WTC11 (cell line): ENCODE measurements at regions not wholly inside any gene's neighbourhood (a gene's known extent, or its start where the extent isn't known, plus 50 kb on each side); places are given as distances from the start of the nearest gene placed in this dataset.

Experiments
- ATAC-seq: fragments of 200-7000 bp; cut with Tn5 transposase; 2 replicates; pipeline ENCODE4 v1.10.0; 2021; ENCODE audit warnings: mild to moderate bottlenecking, moderate library complexity
- CTCF ChIA-PET: fragments of 300-600 bp; sonication (Branson Sonifier 250); formaldehyde crosslinking; loops from one replicate; lab custom pipeline; 2021; ENCODE audit warnings: antibody characterized with exemption; lab: Charles Lee
- POLR2A ChIA-PET: fragments of 350-600 bp; sonication (Branson Sonifier 250); formaldehyde crosslinking; loops from one replicate; lab custom pipeline; 2021; ENCODE audit warnings: antibody characterized with exemption; lab: Charles Lee
- DNase-seq: peaks from one replicate; pipeline ENCODE4 v3.0.0; 2021; ENCODE audit warnings: low spot score
- H3K27ac Mint-ChIP-seq: 2 replicates; pipeline ENCODE4 v1.8.0; 2021; ENCODE audit warnings: mixed read lengths
- H3K27me3 Mint-ChIP-seq: 2 replicates; pipeline ENCODE4 v1.8.0; 2021; ENCODE audit warnings: low read depth, mild to moderate bottlenecking, moderate library complexity, mixed read lengths
- H3K36me3 Mint-ChIP-seq: 2 replicates; pipeline ENCODE4 v1.8.0; 2021; ENCODE audit warnings: mixed read lengths
- H3K4me1 Mint-ChIP-seq: 2 replicates; pipeline ENCODE4 v1.8.0; 2022; ENCODE audit warnings: mixed read lengths
- H3K4me3 Mint-ChIP-seq: 2 replicates; pipeline ENCODE4 v1.8.0; 2021; ENCODE audit warnings: mild to moderate bottlenecking, moderate library complexity, mixed read lengths
- H3K9me3 Mint-ChIP-seq: 2 replicates; pipeline ENCODE4 v1.8.0; 2021; ENCODE audit warnings: mixed read lengths
- CBFB ChIP-seq: sonication (generic); formaldehyde crosslinking; IDR thresholded peaks from 2 replicates; pipeline ENCODE4 v1.8.1; 2022; ENCODE audit warnings: mild to moderate bottlenecking, low read depth, missing genetic modification reagents
- FOXK1 ChIP-seq: sonication (generic); formaldehyde crosslinking; IDR thresholded peaks from 2 replicates; pipeline ENCODE4 v1.8.0; 2022; ENCODE audit warnings: mild to moderate bottlenecking, moderate library complexity, missing genetic modification reagents
- SMAD4 ChIP-seq: sonication (generic); formaldehyde crosslinking; IDR thresholded peaks from 2 replicates; pipeline ENCODE4 v1.8.0; 2022; ENCODE audit warnings: mild to moderate bottlenecking, missing genetic modification reagents
- TF ChIP-seq, protein P1 (sequence below): sonication (generic); formaldehyde crosslinking; IDR thresholded peaks from 2 replicates; pipeline ENCODE4 v1.8.1; 2023; ENCODE audit warnings: mild to moderate bottlenecking, missing genetic modification reagents, moderate library complexity
- TF ChIP-seq, protein P2 (sequence below): sonication (generic); formaldehyde crosslinking; IDR thresholded peaks from 2 replicates; pipeline ENCODE4 v1.8.0; 2022; ENCODE audit warnings: mild to moderate bottlenecking, missing genetic modification reagents
- TF ChIP-seq, protein P3 (sequence below): sonication (generic); formaldehyde crosslinking; IDR thresholded peaks from 2 replicates; pipeline ENCODE4 v1.8.1; 2023; ENCODE audit warnings: mild to moderate bottlenecking, missing genetic modification reagents
- TF ChIP-seq, protein P4 (sequence below): fragments of 250-450 bp; sonication (Bioruptor Pico); IDR thresholded peaks from 2 replicates; pipeline ENCODE4 v1.9.0; 2021; ENCODE audit warnings: mild to moderate bottlenecking
- TF ChIP-seq, protein P5 (sequence below): fragments of 250-450 bp; sonication (Bioruptor Pico); IDR thresholded peaks from 2 replicates; pipeline ENCODE4 v1.8.0; 2021; ENCODE audit warnings: mild to moderate bottlenecking
- TF ChIP-seq, protein P6 (sequence below): sonication (generic); formaldehyde crosslinking; IDR thresholded peaks from 2 replicates; pipeline ENCODE4 v1.8.1; 2022; ENCODE audit warnings: low read depth, missing genetic modification reagents, borderline replicate concordance

DNA sequence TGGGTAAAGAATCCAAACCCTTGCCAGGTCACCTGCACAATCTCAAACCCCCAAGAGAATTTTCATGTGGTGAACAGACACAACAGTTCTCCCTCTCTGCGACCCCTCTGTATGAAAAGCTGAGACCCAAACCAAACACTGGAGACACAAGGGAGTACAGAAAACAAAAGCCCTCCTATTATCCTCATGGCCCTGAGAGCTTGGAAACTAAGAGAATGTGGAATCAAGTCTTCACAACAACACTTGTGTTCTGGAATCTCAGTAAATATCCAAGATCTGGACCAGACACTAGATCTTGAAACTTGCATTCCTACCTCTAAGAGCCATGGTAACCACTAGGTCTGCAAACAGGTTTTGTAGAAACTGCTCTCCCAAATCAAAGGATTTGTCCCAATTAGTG lies 50.1 kb upstream of the CCDC150 start:
- no peak overlapping the region for H3K27ac Mint-ChIP-seq
- ATAC-seq, result no peak
- H3K4me1 Mint-ChIP-seq, result peaks cover 16% of the 10 kb centered on the region
- DNase-seq, result no peak
- TF ChIP-seq, protein P1, sequence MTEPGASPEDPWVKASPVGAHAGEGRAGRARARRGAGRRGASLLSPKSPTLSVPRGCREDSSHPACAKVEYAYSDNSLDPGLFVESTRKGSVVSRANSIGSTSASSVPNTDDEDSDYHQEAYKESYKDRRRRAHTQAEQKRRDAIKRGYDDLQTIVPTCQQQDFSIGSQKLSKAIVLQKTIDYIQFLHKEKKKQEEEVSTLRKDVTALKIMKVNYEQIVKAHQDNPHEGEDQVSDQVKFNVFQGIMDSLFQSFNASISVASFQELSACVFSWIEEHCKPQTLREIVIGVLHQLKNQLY, result no peak
- TF ChIP-seq, protein P2, sequence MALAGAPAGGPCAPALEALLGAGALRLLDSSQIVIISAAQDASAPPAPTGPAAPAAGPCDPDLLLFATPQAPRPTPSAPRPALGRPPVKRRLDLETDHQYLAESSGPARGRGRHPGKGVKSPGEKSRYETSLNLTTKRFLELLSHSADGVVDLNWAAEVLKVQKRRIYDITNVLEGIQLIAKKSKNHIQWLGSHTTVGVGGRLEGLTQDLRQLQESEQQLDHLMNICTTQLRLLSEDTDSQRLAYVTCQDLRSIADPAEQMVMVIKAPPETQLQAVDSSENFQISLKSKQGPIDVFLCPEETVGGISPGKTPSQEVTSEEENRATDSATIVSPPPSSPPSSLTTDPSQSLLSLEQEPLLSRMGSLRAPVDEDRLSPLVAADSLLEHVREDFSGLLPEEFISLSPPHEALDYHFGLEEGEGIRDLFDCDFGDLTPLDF (CRISPR knock-in tag), result no peak
- TF ChIP-seq, protein P3, sequence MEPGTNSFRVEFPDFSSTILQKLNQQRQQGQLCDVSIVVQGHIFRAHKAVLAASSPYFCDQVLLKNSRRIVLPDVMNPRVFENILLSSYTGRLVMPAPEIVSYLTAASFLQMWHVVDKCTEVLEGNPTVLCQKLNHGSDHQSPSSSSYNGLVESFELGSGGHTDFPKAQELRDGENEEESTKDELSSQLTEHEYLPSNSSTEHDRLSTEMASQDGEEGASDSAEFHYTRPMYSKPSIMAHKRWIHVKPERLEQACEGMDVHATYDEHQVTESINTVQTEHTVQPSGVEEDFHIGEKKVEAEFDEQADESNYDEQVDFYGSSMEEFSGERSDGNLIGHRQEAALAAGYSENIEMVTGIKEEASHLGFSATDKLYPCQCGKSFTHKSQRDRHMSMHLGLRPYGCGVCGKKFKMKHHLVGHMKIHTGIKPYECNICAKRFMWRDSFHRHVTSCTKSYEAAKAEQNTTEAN, result no peak
- no peak for TF ChIP-seq SMAD4
- TF ChIP-seq, protein P4, sequence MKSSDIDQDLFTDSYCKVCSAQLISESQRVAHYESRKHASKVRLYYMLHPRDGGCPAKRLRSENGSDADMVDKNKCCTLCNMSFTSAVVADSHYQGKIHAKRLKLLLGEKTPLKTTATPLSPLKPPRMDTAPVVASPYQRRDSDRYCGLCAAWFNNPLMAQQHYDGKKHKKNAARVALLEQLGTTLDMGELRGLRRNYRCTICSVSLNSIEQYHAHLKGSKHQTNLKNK (CRISPR knock-in tag), result no peak
- no peak for TF ChIP-seq FOXK1 (CRISPR knock-in tag)
- TF ChIP-seq, protein P5, sequence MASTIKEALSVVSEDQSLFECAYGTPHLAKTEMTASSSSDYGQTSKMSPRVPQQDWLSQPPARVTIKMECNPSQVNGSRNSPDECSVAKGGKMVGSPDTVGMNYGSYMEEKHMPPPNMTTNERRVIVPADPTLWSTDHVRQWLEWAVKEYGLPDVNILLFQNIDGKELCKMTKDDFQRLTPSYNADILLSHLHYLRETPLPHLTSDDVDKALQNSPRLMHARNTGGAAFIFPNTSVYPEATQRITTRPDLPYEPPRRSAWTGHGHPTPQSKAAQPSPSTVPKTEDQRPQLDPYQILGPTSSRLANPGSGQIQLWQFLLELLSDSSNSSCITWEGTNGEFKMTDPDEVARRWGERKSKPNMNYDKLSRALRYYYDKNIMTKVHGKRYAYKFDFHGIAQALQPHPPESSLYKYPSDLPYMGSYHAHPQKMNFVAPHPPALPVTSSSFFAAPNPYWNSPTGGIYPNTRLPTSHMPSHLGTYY, result no peak
- TF ChIP-seq, protein P6, sequence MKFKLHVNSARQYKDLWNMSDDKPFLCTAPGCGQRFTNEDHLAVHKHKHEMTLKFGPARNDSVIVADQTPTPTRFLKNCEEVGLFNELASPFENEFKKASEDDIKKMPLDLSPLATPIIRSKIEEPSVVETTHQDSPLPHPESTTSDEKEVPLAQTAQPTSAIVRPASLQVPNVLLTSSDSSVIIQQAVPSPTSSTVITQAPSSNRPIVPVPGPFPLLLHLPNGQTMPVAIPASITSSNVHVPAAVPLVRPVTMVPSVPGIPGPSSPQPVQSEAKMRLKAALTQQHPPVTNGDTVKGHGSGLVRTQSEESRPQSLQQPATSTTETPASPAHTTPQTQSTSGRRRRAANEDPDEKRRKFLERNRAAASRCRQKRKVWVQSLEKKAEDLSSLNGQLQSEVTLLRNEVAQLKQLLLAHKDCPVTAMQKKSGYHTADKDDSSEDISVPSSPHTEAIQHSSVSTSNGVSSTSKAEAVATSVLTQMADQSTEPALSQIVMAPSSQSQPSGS (CRISPR knock-in tag), result no peak
- TF ChIP-seq CBFB (CRISPR knock-in tag), result no peak
- TF ChIP-seq, all 79 proteins: peak for 0
- H3K27me3 Mint-ChIP-seq, result peaks cover 34% of the 10 kb centered on the region
- no peaks in the 10 kb centered on the region for H3K9me3 Mint-ChIP-seq
- H3K36me3 Mint-ChIP-seq, result no peaks in the 10 kb centered on the region
- ChIA-PET POLR2A (no interaction called here), CTCF (no interaction called here)
- no peak overlapping the region for H3K4me3 Mint-ChIP-seq
